ENCODE measurements at regions not wholly inside any gene's neighbourhood (a gene's known extent, or its start where the extent isn't known, plus 50 kb on each side); places are given as distances from the start of the nearest gene placed in this dataset.
A peak's percentile ranks its signal among the peaks of the same experiment; 100 is the strongest.

GRCh38 chr13:78393286-78394142 is 209.8 kb downstream of the POU4F1 start:
- Histone ChIP-seq H3K27me3 (no peaks in the 10 kb centered on the region), H3K36me3 (no peaks in the 10 kb centered on the region), H3K9me3 (no peaks in the 10 kb centered on the region), H3K4me3 (no peak overlapping the region)
- DNase-seq = no peak

GRCh38 chr13:78383899-78384298 is 219.5 kb downstream of the POU4F1 start:
- H3K27me3 ChIP-seq = no peaks in the 10 kb centered on the region
- no peaks in the 10 kb centered on the region for H3K36me3 ChIP-seq
- H3K4me3 ChIP-seq = no peak overlapping the region
- H3K9me3 ChIP-seq = no peaks in the 10 kb centered on the region
- no peak for DNase-seq

- no peaks in the 10 kb centered on the region for H3K27me3 ChIP-seq
- DNase-seq = peak; percentile 21
- H3K36me3 ChIP-seq = no peaks in the 10 kb centered on the region
- H3K4me3 ChIP-seq = no peak overlapping the region
- H3K9me3 ChIP-seq = no peaks in the 10 kb centered on the region
These were observed 220.3 kb downstream of the POU4F1 start for GRCh38 chr13:78383071-78383484.

GRCh38 chr13:78382491-78382890 is 220.9 kb downstream of the POU4F1 start:
- peak; percentile 47 for DNase-seq
- H3K9me3 ChIP-seq = no peaks in the 10 kb centered on the region
- H3K36me3 ChIP-seq = no peaks in the 10 kb centered on the region
- no peak overlapping the region for H3K4me3 ChIP-seq
- no peaks in the 10 kb centered on the region for H3K27me3 ChIP-seq

GRCh38 chr13:78376822-78377221 is 226.5 kb downstream of the POU4F1 start:
- no peak overlapping the region for H3K4me3 ChIP-seq
- no peaks in the 10 kb centered on the region for H3K36me3 ChIP-seq
- DNase-seq = no peak
- no peaks in the 10 kb centered on the region for H3K27me3 ChIP-seq
- peaks cover 2% of the 10 kb centered on the region; the same call in 1 of the 2 replicates for H3K9me3 ChIP-seq

- no peaks in the 10 kb centered on the region for H3K27me3 ChIP-seq
- no peak for DNase-seq
- H3K4me3 ChIP-seq = no peak overlapping the region
- peaks cover 2% of the 10 kb centered on the region; the same call in 1 of the 2 replicates for H3K9me3 ChIP-seq
- H3K36me3 ChIP-seq = no peaks in the 10 kb centered on the region
These were observed 227.3 kb downstream of the POU4F1 start for GRCh38 chr13:78376033-78376432.

DNA sequence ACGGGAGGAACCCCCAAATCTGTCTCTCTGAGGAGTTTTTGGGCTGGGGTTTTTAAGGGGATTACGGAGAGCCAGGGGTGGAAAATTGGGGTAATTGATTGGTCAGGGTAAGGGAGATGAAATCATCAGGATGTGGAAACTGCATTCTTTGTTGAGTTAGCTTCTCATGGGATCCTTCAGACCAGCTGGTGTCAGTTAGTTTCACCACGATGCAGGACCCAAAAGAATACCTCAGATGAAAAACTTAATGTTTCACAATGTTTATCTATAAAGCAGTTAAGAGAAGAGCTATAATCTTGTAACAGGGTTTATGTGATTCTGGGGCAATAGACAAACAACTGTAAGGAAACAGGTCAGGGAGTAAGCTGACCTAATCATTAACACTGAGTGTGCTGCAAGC is 230.8 kb downstream of the POU4F1 start:
- H3K36me3 ChIP-seq = no peaks in the 10 kb centered on the region
- peaks cover 2% of the 10 kb centered on the region; the same call in 1 of the 2 replicates for H3K9me3 ChIP-seq
- no peaks in the 10 kb centered on the region for H3K27me3 ChIP-seq
- no peak overlapping the region for H3K4me3 ChIP-seq
- DNase-seq = no peak

GRCh38 chr13:78370231-78370630 is 233.1 kb downstream of the POU4F1 start:
- no peak overlapping the region for H3K4me3 ChIP-seq
- DNase-seq = no peak
- H3K9me3 ChIP-seq = peaks cover 2% of the 10 kb centered on the region; the same call in 1 of the 2 replicates
- no peaks in the 10 kb centered on the region for H3K36me3 ChIP-seq
- H3K27me3 ChIP-seq = no peaks in the 10 kb centered on the region

GRCh38 chr13:78364711-78365110 is 238.6 kb downstream of the POU4F1 start:
- Histone ChIP-seq H3K9me3 (no peaks in the 10 kb centered on the region), H3K27me3 (no peaks in the 10 kb centered on the region), H3K4me3 (no peak overlapping the region), H3K36me3 (no peaks in the 10 kb centered on the region)
- DNase-seq = no peak

- H3K27me3 ChIP-seq = no peaks in the 10 kb centered on the region; the same call in 1 of the 2 replicates
- H3K9me3 ChIP-seq = no peaks in the 10 kb centered on the region
- H3K4me3 ChIP-seq = no peak overlapping the region
- no peak for DNase-seq
- no peaks in the 10 kb centered on the region for H3K36me3 ChIP-seq
These were observed 262.3 kb downstream of the POU4F1 start for GRCh38 chr13:78341032-78341431.

DNA sequence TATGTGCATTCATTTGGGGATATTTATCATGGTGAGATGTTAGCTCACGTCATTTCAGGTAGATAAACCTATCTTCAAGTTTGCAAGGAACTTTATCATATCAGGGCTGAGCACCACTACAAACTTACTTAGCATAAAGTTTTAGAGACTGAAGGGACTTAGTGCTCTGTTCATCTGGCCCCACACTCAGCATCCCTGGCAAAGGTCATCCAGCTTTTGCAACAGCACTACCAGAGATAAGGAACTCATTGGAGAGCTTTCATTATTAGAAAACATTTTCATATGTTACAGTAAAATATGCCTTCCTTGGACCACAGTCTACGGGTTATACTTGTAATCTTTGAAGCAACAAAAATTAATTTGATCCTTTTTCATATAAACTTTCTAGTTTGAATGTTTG is 263.4 kb downstream of the POU4F1 start:
- no peaks in the 10 kb centered on the region; the same call in 1 of the 2 replicates for H3K27me3 ChIP-seq
- no peaks in the 10 kb centered on the region for H3K36me3 ChIP-seq
- no peak overlapping the region for H3K4me3 ChIP-seq
- no peak for DNase-seq
- no peaks in the 10 kb centered on the region for H3K9me3 ChIP-seq

- H3K36me3 ChIP-seq = no peaks in the 10 kb centered on the region
- DNase-seq = no peak
- H3K9me3 ChIP-seq = no peaks in the 10 kb centered on the region
- 0 out of 2 replicates have a peak, but pooled peaks cover 2% of the 10 kb centered on the region for H3K27me3 ChIP-seq
- H3K4me3 ChIP-seq = no peak overlapping the region
These were observed 269.3 kb downstream of the POU4F1 start for GRCh38 chr13:78334059-78334458.

- no peaks in the 10 kb centered on the region for H3K9me3 ChIP-seq
- no peak overlapping the region for H3K4me3 ChIP-seq
- H3K36me3 ChIP-seq = no peaks in the 10 kb centered on the region
- H3K27me3 ChIP-seq = 0 out of 2 replicates have a peak, but pooled peaks cover 2% of the 10 kb centered on the region
- peak; percentile 20 for DNase-seq
These were observed 276.7 kb downstream of the POU4F1 start for GRCh38 chr13:78326633-78327032.

DNA sequence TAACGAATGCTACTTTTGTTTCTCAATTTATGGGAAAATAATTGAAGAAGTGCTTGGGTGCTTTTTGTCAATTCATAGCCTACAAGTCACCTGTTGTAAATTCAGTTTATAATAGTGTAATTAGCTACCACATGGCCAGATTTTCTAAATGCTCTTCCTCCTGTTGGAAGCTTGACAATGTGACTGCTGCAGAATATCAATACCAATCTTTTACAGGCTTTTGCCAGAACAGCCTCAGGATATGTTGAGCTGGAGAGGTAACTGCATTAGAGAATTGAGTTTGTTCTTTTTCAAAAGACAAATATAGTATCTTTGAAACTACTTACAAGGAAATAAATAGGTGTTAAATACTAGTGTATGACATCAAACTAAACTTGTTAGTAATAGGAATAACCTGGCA is 277.8 kb downstream of the POU4F1 start:
- no peaks in the 10 kb centered on the region for H3K9me3 ChIP-seq
- no peaks in the 10 kb centered on the region for H3K36me3 ChIP-seq
- H3K4me3 ChIP-seq = no peak overlapping the region
- H3K27me3 ChIP-seq = 0 out of 2 replicates have a peak, but pooled peaks cover 2% of the 10 kb centered on the region
- no peak for DNase-seq

- no peak overlapping the region for H3K4me3 ChIP-seq
- no peak for DNase-seq
- H3K27me3 ChIP-seq = no peaks in the 10 kb centered on the region
- no peaks in the 10 kb centered on the region for H3K9me3 ChIP-seq
- H3K36me3 ChIP-seq = no peaks in the 10 kb centered on the region
These were observed 279.5 kb downstream of the POU4F1 start for GRCh38 chr13:78323848-78324247.

GRCh38 chr13:78323040-78323439 is 280.3 kb downstream of the POU4F1 start:
- DNase-seq = no peak
- H3K36me3 ChIP-seq = no peaks in the 10 kb centered on the region
- H3K27me3 ChIP-seq = no peaks in the 10 kb centered on the region
- no peak overlapping the region for H3K4me3 ChIP-seq
- no peaks in the 10 kb centered on the region for H3K9me3 ChIP-seq

GRCh38 chr13:78319101-78319627 is 284.2 kb downstream of the POU4F1 start:
- Histone ChIP-seq H3K9me3 (no peaks in the 10 kb centered on the region), H3K27me3 (no peaks in the 10 kb centered on the region), H3K4me3 (no peak overlapping the region), H3K36me3 (no peaks in the 10 kb centered on the region)
- no peak for DNase-seq

GRCh38 chr13:78317030-78317429 is 286.3 kb downstream of the POU4F1 start:
- no peak overlapping the region for H3K4me3 ChIP-seq
- no peaks in the 10 kb centered on the region for H3K9me3 ChIP-seq
- no peaks in the 10 kb centered on the region for H3K36me3 ChIP-seq
- H3K27me3 ChIP-seq = no peaks in the 10 kb centered on the region
- no peak for DNase-seq

Measured in MG63 (cell line).